ENCODE measurements at regions not wholly inside any gene's neighbourhood (a gene's known extent, or its start where the extent isn't known, plus 50 kb on each side); places are given as distances from the start of the nearest gene placed in this dataset.

- no peak for TF ChIP-seq CTCF (IDR thresholded peaks at IDR 0.05 in 8 of 11, conservative IDR thresholded peaks at IDR 0.05 in 3 of 11)
- TF ChIP-seq POLR2AphosphoS5 (IDR thresholded peaks at IDR 0.05) = no peak
These were observed 103.7 kb upstream of the GNG12 start for GRCh38 chr1:67937010-67937409.
